Mucosa of stomach (tissue), 1 donor: ENCODE measurements at regions not wholly inside any gene's neighbourhood (a gene's known extent, or its start where the extent isn't known, plus 50 kb on each side); places are given as distances from the start of the nearest gene placed in this dataset.

Experiments used
- H3K27me3 ChIP-seq: one replicate; pipeline ENCODE4 v1.7.0; 2013; ENCODE audit warnings: mild to moderate bottlenecking, low read length; ENCODE audit not compliant: control insufficient read depth, insufficient read depth
- H3K36me3 ChIP-seq: one replicate; pipeline ENCODE4 v1.7.0; 2013; ENCODE audit warnings: low read length; ENCODE audit not compliant: control insufficient read depth, insufficient read depth
- H3K4me1 ChIP-seq: one replicate; pipeline ENCODE4 v1.7.0; 2013; ENCODE audit warnings: mild to moderate bottlenecking, low read length; ENCODE audit not compliant: control insufficient read depth, insufficient read depth
- H3K4me3 ChIP-seq: one replicate; pipeline ENCODE4 v1.7.0; 2013; ENCODE audit warnings: low read length
- H3K9ac ChIP-seq: one replicate; pipeline ENCODE4 v1.7.0; 2013; ENCODE audit warnings: mild to moderate bottlenecking, low read length, moderate library complexity
- H3K9me3 ChIP-seq: one replicate; pipeline ENCODE4 v1.7.0; 2013; ENCODE audit warnings: mild to moderate bottlenecking, low read length, moderate library complexity; ENCODE audit not compliant: control insufficient read depth
- donor health status: Pancreatic carcinoma.

- no peaks in the 10 kb centered on the region for H3K9me3 ChIP-seq
- H3K36me3 ChIP-seq, result no peaks in the 10 kb centered on the region
- no peak overlapping the region for H3K9ac ChIP-seq
Observed at GRCh38 chr5:35502206-35502605, 115.5 kb upstream of the SPEF2 start.

GRCh38 chr5:35488791-35489190, 128.9 kb upstream of the SPEF2 start:
- H3K36me3 ChIP-seq, result no peaks in the 10 kb centered on the region
- no peaks in the 10 kb centered on the region for H3K27me3 ChIP-seq
- no peak overlapping the region for H3K4me3 ChIP-seq
- H3K4me1 ChIP-seq, result no peaks in the 10 kb centered on the region
- H3K9ac ChIP-seq, result no peak overlapping the region
- no peaks in the 10 kb centered on the region for H3K9me3 ChIP-seq

More at GRCh38 chr5:35502206-35502605, 115.5 kb upstream of the SPEF2 start:
- Histone ChIP-seq H3K4me1 (no peaks in the 10 kb centered on the region), H3K27me3 (no peaks in the 10 kb centered on the region), H3K4me3 (no peak overlapping the region)

- Histone ChIP-seq H3K27me3 (no peaks in the 10 kb centered on the region), H3K9ac (no peak overlapping the region), H3K4me1 (no peaks in the 10 kb centered on the region), H3K36me3 (no peaks in the 10 kb centered on the region), H3K4me3 (no peak overlapping the region), H3K9me3 (no peaks in the 10 kb centered on the region)
Observed at GRCh38 chr5:35488055-35488454, 129.6 kb upstream of the SPEF2 start.

- no peaks in the 10 kb centered on the region for H3K27me3 ChIP-seq
- H3K36me3 ChIP-seq, result no peaks in the 10 kb centered on the region
- H3K4me1 ChIP-seq, result no peaks in the 10 kb centered on the region
- no peak overlapping the region for H3K9ac ChIP-seq
- no peak overlapping the region for H3K4me3 ChIP-seq
- H3K9me3 ChIP-seq, result no peaks in the 10 kb centered on the region
Observed at GRCh38 chr5:35487233-35488025, 130.2 kb upstream of the SPEF2 start.

GRCh38 chr5:35485487-35485886, 132.2 kb upstream of the SPEF2 start:
- Histone ChIP-seq H3K4me3 (no peak overlapping the region), H3K9me3 (no peaks in the 10 kb centered on the region), H3K9ac (no peak overlapping the region), H3K4me1 (no peaks in the 10 kb centered on the region), H3K27me3 (no peaks in the 10 kb centered on the region), H3K36me3 (no peaks in the 10 kb centered on the region)

- no peaks in the 10 kb centered on the region for H3K27me3 ChIP-seq
- H3K9ac ChIP-seq, result no peak overlapping the region
- H3K4me3 ChIP-seq, result no peak overlapping the region
- no peaks in the 10 kb centered on the region for H3K36me3 ChIP-seq
- H3K4me1 ChIP-seq, result no peaks in the 10 kb centered on the region
- no peaks in the 10 kb centered on the region for H3K9me3 ChIP-seq
Observed at GRCh38 chr5:35484241-35484640, 133.4 kb upstream of the SPEF2 start.

GRCh38 chr5:35483780-35484179, 133.9 kb upstream of the SPEF2 start:
- Histone ChIP-seq H3K36me3 (no peaks in the 10 kb centered on the region), H3K27me3 (no peaks in the 10 kb centered on the region), H3K4me1 (no peaks in the 10 kb centered on the region), H3K4me3 (no peak overlapping the region), H3K9ac (no peak overlapping the region), H3K9me3 (no peaks in the 10 kb centered on the region)

GRCh38 chr5:35483191-35483590, 134.5 kb upstream of the SPEF2 start:
- no peak overlapping the region for H3K9ac ChIP-seq
- no peaks in the 10 kb centered on the region for H3K27me3 ChIP-seq
- no peaks in the 10 kb centered on the region for H3K4me1 ChIP-seq
- no peaks in the 10 kb centered on the region for H3K36me3 ChIP-seq
- no peak overlapping the region for H3K4me3 ChIP-seq
- no peaks in the 10 kb centered on the region for H3K9me3 ChIP-seq

- Histone ChIP-seq H3K27me3 (no peaks in the 10 kb centered on the region), H3K9me3 (no peaks in the 10 kb centered on the region), H3K4me1 (no peaks in the 10 kb centered on the region), H3K4me3 (no peak overlapping the region), H3K9ac (no peak overlapping the region), H3K36me3 (no peaks in the 10 kb centered on the region)
Observed at GRCh38 chr5:35482167-35482755, 135.4 kb upstream of the SPEF2 start.

GRCh38 chr5:35478856-35479682, 138.6 kb upstream of the SPEF2 start:
- Histone ChIP-seq H3K9me3 (no peaks in the 10 kb centered on the region), H3K9ac (peak overlapping the region; percentile 64), H3K36me3 (no peaks in the 10 kb centered on the region), H3K4me1 (no peaks in the 10 kb centered on the region), H3K27me3 (no peaks in the 10 kb centered on the region), H3K4me3 (no peak overlapping the region)

GRCh38 chr5:35477911-35478310, 139.8 kb upstream of the SPEF2 start:
- H3K4me1 ChIP-seq, result no peaks in the 10 kb centered on the region
- no peaks in the 10 kb centered on the region for H3K27me3 ChIP-seq
- no peaks in the 10 kb centered on the region for H3K36me3 ChIP-seq
- H3K9ac ChIP-seq, result no peak overlapping the region
- H3K9me3 ChIP-seq, result no peaks in the 10 kb centered on the region
- H3K4me3 ChIP-seq, result no peak overlapping the region

- Histone ChIP-seq H3K4me1 (no peaks in the 10 kb centered on the region), H3K27me3 (no peaks in the 10 kb centered on the region), H3K4me3 (no peak overlapping the region), H3K9me3 (no peaks in the 10 kb centered on the region), H3K36me3 (no peaks in the 10 kb centered on the region), H3K9ac (no peak overlapping the region)
Observed at GRCh38 chr5:35477321-35477720, 140.3 kb upstream of the SPEF2 start.
